GM12878 (cell line): ENCODE measurements at regions not wholly inside any gene's neighbourhood (a gene's known extent, or its start where the extent isn't known, plus 50 kb on each side); places are given as distances from the start of the nearest gene placed in this dataset.

Source experiments
- BRCA1 ChIP-seq: IDR thresholded peaks from 2 replicates; pipeline ENCODE4 v1.6.1; 2011; ENCODE audit warnings: low read depth, low read length, improper control_type of control experiment
- KDM1A ChIP-seq: fragments of 200-600 bp; sonication (generic); IDR thresholded peaks from 2 replicates; pipeline ENCODE4 v1.6.1; 2016; ENCODE audit warnings: borderline replicate concordance
- NBN ChIP-seq: fragments of 450-650 bp; IDR thresholded peaks from 2 replicates; pipeline ENCODE4 v1.6.1; 2016
- POLR2AphosphoS5 ChIP-seq: IDR thresholded peaks from 2 replicates; pipeline ENCODE4 v1.6.1; 2011; ENCODE audit warnings: mild to moderate bottlenecking, low read length, inconsistent platforms
- RFX5 ChIP-seq: IDR thresholded peaks from 2 replicates; pipeline ENCODE4 v1.6.1; 2011; ENCODE audit warnings: low read depth, low read length, improper control_type of control experiment
- TAF1 ChIP-seq: IDR thresholded peaks from 2 replicates; pipeline ENCODE4 v1.6.1; 2011; ENCODE audit warnings: mild to moderate bottlenecking, low read depth, low read length, borderline replicate concordance
- TF ChIP-seq, protein P1 (sequence below), 3 experiments: IDR thresholded peaks in 2 of 3; conservative IDR thresholded peaks in 1 of 3; 2 replicates each; pipeline ENCODE4 v1.5.1; 2011; ENCODE audit warnings: low read depth in 3 of 3, low read length in 3 of 3, mild to moderate bottlenecking in 3 of 3, control low read depth in 2 of 3, moderate library complexity in 2 of 3, inconsistent platforms in 1 of 3, mixed read lengths in 1 of 3; ENCODE audit not compliant: control insufficient read depth in 2 of 3, insufficient read depth in 1 of 3; ENCODE audit errors: extremely low read depth in 1 of 3
- TF ChIP-seq, protein P2 (sequence below): IDR thresholded peaks from 2 replicates; pipeline ENCODE4 v1.6.1; 2012; ENCODE audit warnings: mild to moderate bottlenecking, low read depth, low read length
- TF ChIP-seq, protein P3 (sequence below): IDR thresholded peaks from 2 replicates; pipeline ENCODE4 v1.6.1; 2012; ENCODE audit warnings: low read depth, low read length, improper control_type of control experiment
- TF ChIP-seq, protein P4 (sequence below): fragments of 450-650 bp; IDR thresholded peaks from 2 replicates; pipeline ENCODE4 v1.6.1; 2016; ENCODE audit warnings: mild to moderate bottlenecking, moderate library complexity, borderline replicate concordance

DNA sequence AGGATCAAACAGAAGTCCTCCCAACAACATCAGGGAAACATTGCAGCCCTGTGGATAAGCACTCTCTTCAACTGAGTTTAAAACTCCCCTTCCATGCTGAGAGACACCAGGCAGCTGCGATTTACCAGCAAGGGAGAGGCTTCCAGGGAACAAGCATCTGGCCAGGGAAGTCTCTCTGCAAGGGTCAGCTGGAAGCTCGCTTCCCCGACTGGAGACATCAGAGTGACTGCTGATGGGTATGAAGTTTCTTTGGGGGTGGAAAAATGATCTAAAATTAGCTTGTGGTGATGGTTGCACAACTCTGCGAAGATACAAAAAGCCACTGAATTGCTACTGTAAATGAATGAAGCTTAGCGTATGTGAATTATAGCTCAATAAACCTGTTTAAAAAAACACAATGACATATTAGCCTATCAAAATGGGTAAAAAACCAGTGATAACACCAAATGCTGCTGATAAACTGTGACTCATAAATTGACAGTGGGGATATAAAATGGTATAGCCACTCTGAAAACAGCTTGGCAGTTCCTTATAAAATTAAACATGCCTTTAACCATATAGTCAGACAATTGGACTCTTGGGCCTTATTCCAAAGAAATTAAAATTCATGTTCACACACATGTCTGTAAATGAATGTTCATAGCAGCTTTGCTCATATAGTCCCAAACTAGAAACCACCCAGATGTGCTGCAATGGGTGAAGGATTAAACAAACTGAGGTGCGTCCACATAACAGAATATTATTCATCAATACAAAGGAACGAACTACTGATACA, 1082.0 kb downstream of the SOCS6 start:
- TF ChIP-seq, protein P1, sequence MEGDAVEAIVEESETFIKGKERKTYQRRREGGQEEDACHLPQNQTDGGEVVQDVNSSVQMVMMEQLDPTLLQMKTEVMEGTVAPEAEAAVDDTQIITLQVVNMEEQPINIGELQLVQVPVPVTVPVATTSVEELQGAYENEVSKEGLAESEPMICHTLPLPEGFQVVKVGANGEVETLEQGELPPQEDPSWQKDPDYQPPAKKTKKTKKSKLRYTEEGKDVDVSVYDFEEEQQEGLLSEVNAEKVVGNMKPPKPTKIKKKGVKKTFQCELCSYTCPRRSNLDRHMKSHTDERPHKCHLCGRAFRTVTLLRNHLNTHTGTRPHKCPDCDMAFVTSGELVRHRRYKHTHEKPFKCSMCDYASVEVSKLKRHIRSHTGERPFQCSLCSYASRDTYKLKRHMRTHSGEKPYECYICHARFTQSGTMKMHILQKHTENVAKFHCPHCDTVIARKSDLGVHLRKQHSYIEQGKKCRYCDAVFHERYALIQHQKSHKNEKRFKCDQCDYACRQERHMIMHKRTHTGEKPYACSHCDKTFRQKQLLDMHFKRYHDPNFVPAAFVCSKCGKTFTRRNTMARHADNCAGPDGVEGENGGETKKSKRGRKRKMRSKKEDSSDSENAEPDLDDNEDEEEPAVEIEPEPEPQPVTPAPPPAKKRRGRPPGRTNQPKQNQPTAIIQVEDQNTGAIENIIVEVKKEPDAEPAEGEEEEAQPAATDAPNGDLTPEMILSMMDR (IDR thresholded peaks at IDR 0.05 in 2 of 3, conservative IDR thresholded peaks at IDR 0.05 in 1 of 3; ENCODE audit: control insufficient read depth in 2 of 3, extremely low read depth in 1 of 3, insufficient read depth in 1 of 3, low read depth in 3 of 3, low read length in 3 of 3): no peak
- TF ChIP-seq, protein P2, sequence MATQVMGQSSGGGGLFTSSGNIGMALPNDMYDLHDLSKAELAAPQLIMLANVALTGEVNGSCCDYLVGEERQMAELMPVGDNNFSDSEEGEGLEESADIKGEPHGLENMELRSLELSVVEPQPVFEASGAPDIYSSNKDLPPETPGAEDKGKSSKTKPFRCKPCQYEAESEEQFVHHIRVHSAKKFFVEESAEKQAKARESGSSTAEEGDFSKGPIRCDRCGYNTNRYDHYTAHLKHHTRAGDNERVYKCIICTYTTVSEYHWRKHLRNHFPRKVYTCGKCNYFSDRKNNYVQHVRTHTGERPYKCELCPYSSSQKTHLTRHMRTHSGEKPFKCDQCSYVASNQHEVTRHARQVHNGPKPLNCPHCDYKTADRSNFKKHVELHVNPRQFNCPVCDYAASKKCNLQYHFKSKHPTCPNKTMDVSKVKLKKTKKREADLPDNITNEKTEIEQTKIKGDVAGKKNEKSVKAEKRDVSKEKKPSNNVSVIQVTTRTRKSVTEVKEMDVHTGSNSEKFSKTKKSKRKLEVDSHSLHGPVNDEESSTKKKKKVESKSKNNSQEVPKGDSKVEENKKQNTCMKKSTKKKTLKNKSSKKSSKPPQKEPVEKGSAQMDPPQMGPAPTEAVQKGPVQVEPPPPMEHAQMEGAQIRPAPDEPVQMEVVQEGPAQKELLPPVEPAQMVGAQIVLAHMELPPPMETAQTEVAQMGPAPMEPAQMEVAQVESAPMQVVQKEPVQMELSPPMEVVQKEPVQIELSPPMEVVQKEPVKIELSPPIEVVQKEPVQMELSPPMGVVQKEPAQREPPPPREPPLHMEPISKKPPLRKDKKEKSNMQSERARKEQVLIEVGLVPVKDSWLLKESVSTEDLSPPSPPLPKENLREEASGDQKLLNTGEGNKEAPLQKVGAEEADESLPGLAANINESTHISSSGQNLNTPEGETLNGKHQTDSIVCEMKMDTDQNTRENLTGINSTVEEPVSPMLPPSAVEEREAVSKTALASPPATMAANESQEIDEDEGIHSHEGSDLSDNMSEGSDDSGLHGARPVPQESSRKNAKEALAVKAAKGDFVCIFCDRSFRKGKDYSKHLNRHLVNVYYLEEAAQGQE: no peak
- TF ChIP-seq RFX5: no peak
- no peak for TF ChIP-seq TAF1
- TF ChIP-seq, protein P3, sequence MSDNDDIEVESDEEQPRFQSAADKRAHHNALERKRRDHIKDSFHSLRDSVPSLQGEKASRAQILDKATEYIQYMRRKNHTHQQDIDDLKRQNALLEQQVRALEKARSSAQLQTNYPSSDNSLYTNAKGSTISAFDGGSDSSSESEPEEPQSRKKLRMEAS: no peak
- TF ChIP-seq KDM1A: no peak
- TF ChIP-seq POLR2AphosphoS5: no peak
- TF ChIP-seq NBN: no peak
- TF ChIP-seq, protein P4, sequence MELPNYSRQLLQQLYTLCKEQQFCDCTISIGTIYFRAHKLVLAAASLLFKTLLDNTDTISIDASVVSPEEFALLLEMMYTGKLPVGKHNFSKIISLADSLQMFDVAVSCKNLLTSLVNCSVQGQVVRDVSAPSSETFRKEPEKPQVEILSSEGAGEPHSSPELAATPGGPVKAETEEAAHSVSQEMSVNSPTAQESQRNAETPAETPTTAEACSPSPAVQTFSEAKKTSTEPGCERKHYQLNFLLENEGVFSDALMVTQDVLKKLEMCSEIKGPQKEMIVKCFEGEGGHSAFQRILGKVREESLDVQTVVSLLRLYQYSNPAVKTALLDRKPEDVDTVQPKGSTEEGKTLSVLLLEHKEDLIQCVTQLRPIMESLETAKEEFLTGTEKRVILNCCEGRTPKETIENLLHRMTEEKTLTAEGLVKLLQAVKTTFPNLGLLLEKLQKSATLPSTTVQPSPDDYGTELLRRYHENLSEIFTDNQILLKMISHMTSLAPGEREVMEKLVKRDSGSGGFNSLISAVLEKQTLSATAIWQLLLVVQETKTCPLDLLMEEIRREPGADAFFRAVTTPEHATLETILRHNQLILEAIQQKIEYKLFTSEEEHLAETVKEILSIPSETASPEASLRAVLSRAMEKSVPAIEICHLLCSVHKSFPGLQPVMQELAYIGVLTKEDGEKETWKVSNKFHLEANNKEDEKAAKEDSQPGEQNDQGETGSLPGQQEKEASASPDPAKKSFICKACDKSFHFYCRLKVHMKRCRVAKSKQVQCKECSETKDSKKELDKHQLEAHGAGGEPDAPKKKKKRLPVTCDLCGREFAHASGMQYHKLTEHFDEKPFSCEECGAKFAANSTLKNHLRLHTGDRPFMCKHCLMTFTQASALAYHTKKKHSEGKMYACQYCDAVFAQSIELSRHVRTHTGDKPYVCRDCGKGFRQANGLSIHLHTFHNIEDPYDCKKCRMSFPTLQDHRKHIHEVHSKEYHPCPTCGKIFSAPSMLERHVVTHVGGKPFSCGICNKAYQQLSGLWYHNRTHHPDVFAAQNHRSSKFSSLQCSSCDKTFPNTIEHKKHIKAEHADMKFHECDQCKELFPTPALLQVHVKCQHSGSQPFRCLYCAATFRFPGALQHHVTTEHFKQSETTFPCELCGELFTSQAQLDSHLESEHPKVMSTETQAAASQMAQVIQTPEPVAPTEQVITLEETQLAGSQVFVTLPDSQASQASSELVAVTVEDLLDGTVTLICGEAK: no peak
- TF ChIP-seq BRCA1: no peak
